ENCODE measurements at regions not wholly inside any gene's neighbourhood (a gene's known extent, or its start where the extent isn't known, plus 50 kb on each side); places are given as distances from the start of the nearest gene placed in this dataset.

GRCh38 chr22:48254311-48254873 is 1491.9 kb downstream of the TBC1D22A start:
- DNase-seq, result no peak

GRCh38 chr22:48253573-48253972 is 1491.1 kb downstream of the TBC1D22A start:
- no peak for DNase-seq

GRCh38 chr22:48253136-48253535 is 1490.7 kb downstream of the TBC1D22A start:
- DNase-seq, result no peak

GRCh38 chr22:48251629-48252028 is 1489.2 kb downstream of the TBC1D22A start:
- no peak for DNase-seq

GRCh38 chr22:48250937-48251530 is 1488.6 kb downstream of the TBC1D22A start:
- DNase-seq, result no peak

- DNase-seq, result no peak
Measured at GRCh38 chr22:48250286-48250895, 1487.9 kb downstream of the TBC1D22A start.

- DNase-seq, result no peak
Measured at GRCh38 chr22:48249713-48250268, 1487.3 kb downstream of the TBC1D22A start.

GRCh38 chr22:48248901-48249455 is 1486.5 kb downstream of the TBC1D22A start:
- DNase-seq, result no peak

- DNase-seq, result no peak
Measured at GRCh38 chr22:48247829-48248228, 1485.4 kb downstream of the TBC1D22A start.

- no peak for DNase-seq
Measured at GRCh38 chr22:48245196-48245485, 1482.7 kb downstream of the TBC1D22A start.

GRCh38 chr22:48244388-48245195 is 1482.1 kb downstream of the TBC1D22A start:
- no peak for DNase-seq

GRCh38 chr22:48242461-48242864 is 1480.0 kb downstream of the TBC1D22A start:
- DNase-seq, result no peak

GRCh38 chr22:48241658-48242057 is 1479.2 kb downstream of the TBC1D22A start:
- DNase-seq, result no peak

GRCh38 chr22:48240935-48241230 is 1478.4 kb downstream of the TBC1D22A start:
- no peak for DNase-seq

GRCh38 chr22:48240148-48240934 is 1477.9 kb downstream of the TBC1D22A start:
- no peak for DNase-seq

GRCh38 chr22:48239461-48240147 is 1477.2 kb downstream of the TBC1D22A start:
- no peak for DNase-seq

- DNase-seq, result no peak
Measured at GRCh38 chr22:48238966-48239365, 1476.5 kb downstream of the TBC1D22A start.

- no peak for DNase-seq
Measured at GRCh38 chr22:48238284-48238915, 1476.0 kb downstream of the TBC1D22A start.

GRCh38 chr22:48237466-48238283 is 1475.2 kb downstream of the TBC1D22A start:
- no peak for DNase-seq

GRCh38 chr22:48236261-48236660 is 1473.8 kb downstream of the TBC1D22A start:
- DNase-seq, result no peak

- no peak for DNase-seq
Measured at GRCh38 chr22:48235744-48236143, 1473.3 kb downstream of the TBC1D22A start.

Data from activated effector memory CD4-positive, alpha-beta T cell treated with Interleukin-2 at 50 U/mL for 16 hours (primary cell).